Parathyroid adenoma (tissue), 2 donors: ENCODE measurements at regions not wholly inside any gene's neighbourhood (a gene's known extent, or its start where the extent isn't known, plus 50 kb on each side); places are given as distances from the start of the nearest gene placed in this dataset.

Source experiments
- H2AFZ ChIP-seq: fragments of 300-600 bp; sonication (generic); one replicate; pipeline ENCODE4 v1.7.0; 2017; ENCODE audit warnings: antibody characterized with exemption, mild to moderate bottlenecking
- H3K27ac ChIP-seq: fragments of 300-600 bp; sonication (generic); one replicate; pipeline ENCODE4 v1.7.0; 2017
- H3K27me3 ChIP-seq: fragments of 300-600 bp; sonication (generic); one replicate; pipeline ENCODE4 v1.7.0; 2017; ENCODE audit warnings: low read length; ENCODE audit not compliant: control insufficient read depth, insufficient read depth
- H3K36me3 ChIP-seq: fragments of 300-600 bp; sonication (generic); one replicate; pipeline ENCODE4 v1.7.0; 2017; ENCODE audit warnings: low read length; ENCODE audit not compliant: control insufficient read depth, insufficient read depth
- H3K4me1 ChIP-seq: fragments of 300-600 bp; sonication (generic); one replicate; pipeline ENCODE4 v1.7.0; 2017; ENCODE audit warnings: control low read depth
- H3K4me2 ChIP-seq: fragments of 300-600 bp; sonication (generic); one replicate; pipeline ENCODE4 v1.7.0; 2017; ENCODE audit warnings: low read length
- H3K4me3 ChIP-seq: fragments of 300-600 bp; sonication (generic); one replicate; pipeline ENCODE4 v1.7.0; 2017; ENCODE audit warnings: low read depth, low read length
- H3K79me2 ChIP-seq: fragments of 300-600 bp; sonication (generic); one replicate; pipeline ENCODE4 v1.7.0; 2017; ENCODE audit warnings: control low read depth
- H3K9ac ChIP-seq: fragments of 300-600 bp; sonication (generic); one replicate; pipeline ENCODE4 v1.7.0; 2017; ENCODE audit warnings: mild to moderate bottlenecking
- H3K9me3 ChIP-seq: fragments of 300-600 bp; sonication (generic); one replicate; pipeline ENCODE4 v1.7.0; 2017; ENCODE audit warnings: low read length; ENCODE audit not compliant: control insufficient read depth
- TF ChIP-seq, protein P1 (sequence below): fragments of 300-600 bp; sonication (generic); IDR thresholded peaks from one replicate; pipeline ENCODE4 v1.7.0; 2017; ENCODE audit warnings: antibody characterized with exemption, mild to moderate bottlenecking
- donor health status: primary hyperparathyroidism.

DNA sequence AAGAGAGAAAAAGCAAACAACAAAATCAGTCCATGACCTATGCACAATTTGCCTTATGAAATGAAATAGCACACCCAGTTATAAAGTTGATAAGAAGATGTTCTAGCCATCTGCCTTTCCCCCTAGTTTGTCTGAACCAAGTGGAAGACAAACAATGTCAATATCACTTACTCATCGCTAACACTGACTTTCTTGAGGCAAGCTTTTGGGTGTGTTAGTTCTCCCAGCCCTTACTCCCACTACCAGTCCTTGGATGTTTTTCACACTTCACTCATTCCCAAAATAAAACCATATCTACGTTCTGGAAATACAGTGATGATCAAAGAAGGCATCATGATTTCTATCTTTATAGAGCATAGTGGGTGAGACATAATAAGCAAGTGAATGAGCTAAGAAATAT is 393.8 kb downstream of the PCDH20 start:
- Histone ChIP-seq H3K4me2 (no peak overlapping the region), H3K27ac (no peak overlapping the region), H3K9me3 (no peaks in the 10 kb centered on the region), H3K4me1 (no peaks in the 10 kb centered on the region), H3K9ac (no peak overlapping the region), H3K36me3 (no peaks in the 10 kb centered on the region), H3K27me3 (no peaks in the 10 kb centered on the region), H3K79me2 (no peaks in the 10 kb centered on the region), H2AFZ (no peak overlapping the region), H3K4me3 (no peak overlapping the region)
- TF ChIP-seq, protein P1, sequence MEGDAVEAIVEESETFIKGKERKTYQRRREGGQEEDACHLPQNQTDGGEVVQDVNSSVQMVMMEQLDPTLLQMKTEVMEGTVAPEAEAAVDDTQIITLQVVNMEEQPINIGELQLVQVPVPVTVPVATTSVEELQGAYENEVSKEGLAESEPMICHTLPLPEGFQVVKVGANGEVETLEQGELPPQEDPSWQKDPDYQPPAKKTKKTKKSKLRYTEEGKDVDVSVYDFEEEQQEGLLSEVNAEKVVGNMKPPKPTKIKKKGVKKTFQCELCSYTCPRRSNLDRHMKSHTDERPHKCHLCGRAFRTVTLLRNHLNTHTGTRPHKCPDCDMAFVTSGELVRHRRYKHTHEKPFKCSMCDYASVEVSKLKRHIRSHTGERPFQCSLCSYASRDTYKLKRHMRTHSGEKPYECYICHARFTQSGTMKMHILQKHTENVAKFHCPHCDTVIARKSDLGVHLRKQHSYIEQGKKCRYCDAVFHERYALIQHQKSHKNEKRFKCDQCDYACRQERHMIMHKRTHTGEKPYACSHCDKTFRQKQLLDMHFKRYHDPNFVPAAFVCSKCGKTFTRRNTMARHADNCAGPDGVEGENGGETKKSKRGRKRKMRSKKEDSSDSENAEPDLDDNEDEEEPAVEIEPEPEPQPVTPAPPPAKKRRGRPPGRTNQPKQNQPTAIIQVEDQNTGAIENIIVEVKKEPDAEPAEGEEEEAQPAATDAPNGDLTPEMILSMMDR, result no peak

DNA sequence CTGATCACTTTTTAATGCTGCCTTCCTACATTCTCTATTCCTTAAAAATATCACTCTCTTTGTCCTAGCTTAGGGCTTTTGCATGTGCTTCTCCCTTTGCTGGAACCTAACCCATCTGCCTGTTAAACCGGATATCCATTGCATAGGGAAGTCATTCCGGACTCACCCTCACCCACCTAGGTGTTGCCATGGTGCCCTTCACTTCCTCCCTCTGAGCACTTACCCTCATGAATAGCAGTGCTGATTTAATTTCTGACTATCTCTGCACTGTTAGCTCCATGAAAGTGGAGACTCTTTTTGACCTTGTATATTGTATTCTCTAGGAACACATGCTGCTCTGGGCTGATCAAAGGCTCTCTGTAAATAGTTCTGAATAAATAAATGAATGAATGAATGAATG is 401.9 kb downstream of the PCDH20 start:
- no peaks in the 10 kb centered on the region for H3K27me3 ChIP-seq
- TF ChIP-seq, protein P1, result no peak
- H2AFZ ChIP-seq, result no peak overlapping the region
- no peaks in the 10 kb centered on the region for H3K4me1 ChIP-seq
- H3K36me3 ChIP-seq, result no peaks in the 10 kb centered on the region
- H3K4me3 ChIP-seq, result no peak overlapping the region
- no peak overlapping the region for H3K4me2 ChIP-seq
- H3K9ac ChIP-seq, result no peak overlapping the region
- H3K9me3 ChIP-seq, result no peaks in the 10 kb centered on the region
- no peaks in the 10 kb centered on the region for H3K79me2 ChIP-seq
- H3K27ac ChIP-seq, result no peak overlapping the region

DNA sequence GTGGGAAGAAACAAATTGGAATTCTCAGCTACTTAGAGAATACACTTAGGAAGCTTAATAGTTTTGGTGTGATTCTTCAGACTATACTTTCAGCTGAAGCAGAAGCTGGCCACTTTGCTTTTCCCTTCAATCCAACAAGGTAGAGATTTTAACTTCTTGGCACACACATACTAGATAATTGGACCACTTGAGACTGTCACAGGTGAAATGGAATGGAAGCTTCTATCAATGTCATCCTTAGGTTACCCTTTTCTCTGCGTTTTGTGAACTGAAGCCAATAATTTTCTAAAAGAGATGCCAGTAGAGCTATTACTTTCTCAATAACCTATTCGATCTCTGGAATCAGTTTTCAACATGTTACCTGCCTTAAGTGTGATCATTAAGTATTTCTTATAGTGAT is 405.3 kb downstream of the PCDH20 start:
- Histone ChIP-seq H3K4me2 (no peak overlapping the region), H3K4me3 (no peak overlapping the region), H3K9me3 (no peaks in the 10 kb centered on the region), H3K36me3 (no peaks in the 10 kb centered on the region), H3K27ac (no peak overlapping the region), H2AFZ (no peak overlapping the region), H3K27me3 (no peaks in the 10 kb centered on the region), H3K4me1 (no peaks in the 10 kb centered on the region), H3K9ac (no peak overlapping the region), H3K79me2 (no peaks in the 10 kb centered on the region)
- TF ChIP-seq, protein P1, result no peak

DNA sequence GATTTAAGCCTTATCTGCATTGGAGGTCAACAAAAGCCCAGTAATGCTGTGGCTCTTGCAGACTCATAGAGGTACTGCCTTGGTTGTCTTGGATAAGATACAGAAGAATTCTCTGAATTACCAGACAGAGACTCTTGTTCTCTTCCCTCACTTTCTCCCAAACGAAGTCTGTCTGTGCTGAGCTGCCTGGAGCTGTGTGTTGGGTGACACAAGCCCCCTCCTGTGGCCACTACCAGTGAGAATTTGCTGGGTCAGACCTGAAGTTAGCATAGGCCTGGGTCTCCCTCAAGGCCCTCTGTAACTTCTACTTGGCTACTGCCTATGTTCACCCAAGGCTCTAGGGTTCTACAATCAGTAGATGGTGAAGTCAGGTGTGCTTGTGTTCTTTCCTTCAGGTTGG is 413.0 kb downstream of the PCDH20 start:
- H3K4me2 ChIP-seq, result no peak overlapping the region
- TF ChIP-seq, protein P1, result no peak
- no peak overlapping the region for H3K27ac ChIP-seq
- H2AFZ ChIP-seq, result no peak overlapping the region
- no peaks in the 10 kb centered on the region for H3K27me3 ChIP-seq
- H3K4me3 ChIP-seq, result no peak overlapping the region
- H3K4me1 ChIP-seq, result no peaks in the 10 kb centered on the region
- no peaks in the 10 kb centered on the region for H3K9me3 ChIP-seq
- no peaks in the 10 kb centered on the region for H3K79me2 ChIP-seq
- H3K9ac ChIP-seq, result no peak overlapping the region
- no peaks in the 10 kb centered on the region for H3K36me3 ChIP-seq

DNA sequence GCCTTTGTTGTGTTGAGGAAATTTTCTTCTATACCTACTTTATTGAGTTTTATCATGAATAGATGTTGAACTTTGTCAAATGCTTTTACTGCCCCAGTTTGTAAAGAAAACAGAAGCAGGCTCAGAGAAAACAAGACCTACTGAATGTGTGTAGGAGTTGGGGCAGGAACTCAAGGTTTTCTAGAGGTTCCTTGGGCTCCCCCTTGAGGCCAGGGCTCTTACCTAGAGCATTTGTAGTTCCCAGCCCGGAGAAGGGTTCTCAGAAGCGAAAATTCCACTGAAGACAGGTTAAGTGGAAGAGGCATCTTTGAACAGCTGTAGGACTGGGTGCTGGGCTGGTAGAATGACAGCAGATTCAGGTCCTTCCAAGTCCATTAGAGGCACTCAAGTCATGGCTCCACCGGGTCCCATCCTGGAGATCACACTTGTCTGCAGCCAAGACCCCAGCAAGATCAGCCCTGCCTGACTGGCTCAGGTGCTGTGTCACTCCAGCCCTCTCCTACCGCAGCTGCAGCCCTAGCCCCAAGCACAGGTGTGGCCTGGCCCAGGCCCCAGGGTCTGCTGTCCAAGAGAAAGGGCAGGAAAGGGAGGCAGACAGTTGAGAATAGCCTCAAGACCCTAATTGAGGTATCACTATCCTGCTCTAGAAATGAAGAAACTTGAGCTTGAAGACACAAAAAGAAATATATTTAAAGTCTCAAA is 425.5 kb downstream of the PCDH20 start:
- TF ChIP-seq, protein P1, result no peak
- Histone ChIP-seq H3K9me3 (no peaks in the 10 kb centered on the region), H3K4me1 (no peaks in the 10 kb centered on the region), H3K9ac (no peak overlapping the region), H3K4me3 (no peak overlapping the region), H2AFZ (no peak overlapping the region), H3K79me2 (no peaks in the 10 kb centered on the region), H3K36me3 (no peaks in the 10 kb centered on the region), H3K27me3 (no peaks in the 10 kb centered on the region), H3K4me2 (no peak overlapping the region), H3K27ac (no peak overlapping the region)
